NCI-H510A (cell line): ENCODE measurements at regions not wholly inside any gene's neighbourhood (a gene's known extent, or its start where the extent isn't known, plus 50 kb on each side); places are given as distances from the start of the nearest gene placed in this dataset.

Experiments
- DNase-seq: peaks from one replicate; lab custom pipeline; 2025; lab: John Stamatoyannopoulos, UW

- no peak for DNase-seq
These were observed 76.1 kb upstream of the ATP11B start for GRCh38 chr3:182717216-182717615.

GRCh38 chr3:182722907-182723306 is 70.4 kb upstream of the ATP11B start:
- DNase-seq = no peak

DNA sequence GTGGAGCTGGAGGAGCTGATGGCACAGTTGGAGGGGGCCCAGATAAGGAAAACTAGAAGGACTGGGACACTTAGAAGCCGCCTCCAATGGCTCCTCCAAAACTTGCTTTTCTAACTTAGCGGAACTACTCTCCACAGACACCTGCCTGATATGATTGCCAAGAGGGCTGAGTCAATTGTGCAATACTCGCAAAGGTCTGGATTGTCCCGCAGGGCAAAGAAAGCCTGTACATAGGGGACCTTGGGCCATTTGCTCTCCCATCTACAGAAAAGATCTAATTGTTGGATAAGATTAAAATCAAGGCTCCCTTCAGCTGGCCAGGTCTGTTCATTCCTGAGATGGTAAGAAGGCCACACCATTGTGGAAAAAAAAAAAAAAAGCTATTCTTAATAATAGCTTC is 69.7 kb upstream of the ATP11B start:
- DNase-seq = no peak

- no peak for DNase-seq
These were observed 67.7 kb upstream of the ATP11B start for GRCh38 chr3:182725372-182726251.

DNA sequence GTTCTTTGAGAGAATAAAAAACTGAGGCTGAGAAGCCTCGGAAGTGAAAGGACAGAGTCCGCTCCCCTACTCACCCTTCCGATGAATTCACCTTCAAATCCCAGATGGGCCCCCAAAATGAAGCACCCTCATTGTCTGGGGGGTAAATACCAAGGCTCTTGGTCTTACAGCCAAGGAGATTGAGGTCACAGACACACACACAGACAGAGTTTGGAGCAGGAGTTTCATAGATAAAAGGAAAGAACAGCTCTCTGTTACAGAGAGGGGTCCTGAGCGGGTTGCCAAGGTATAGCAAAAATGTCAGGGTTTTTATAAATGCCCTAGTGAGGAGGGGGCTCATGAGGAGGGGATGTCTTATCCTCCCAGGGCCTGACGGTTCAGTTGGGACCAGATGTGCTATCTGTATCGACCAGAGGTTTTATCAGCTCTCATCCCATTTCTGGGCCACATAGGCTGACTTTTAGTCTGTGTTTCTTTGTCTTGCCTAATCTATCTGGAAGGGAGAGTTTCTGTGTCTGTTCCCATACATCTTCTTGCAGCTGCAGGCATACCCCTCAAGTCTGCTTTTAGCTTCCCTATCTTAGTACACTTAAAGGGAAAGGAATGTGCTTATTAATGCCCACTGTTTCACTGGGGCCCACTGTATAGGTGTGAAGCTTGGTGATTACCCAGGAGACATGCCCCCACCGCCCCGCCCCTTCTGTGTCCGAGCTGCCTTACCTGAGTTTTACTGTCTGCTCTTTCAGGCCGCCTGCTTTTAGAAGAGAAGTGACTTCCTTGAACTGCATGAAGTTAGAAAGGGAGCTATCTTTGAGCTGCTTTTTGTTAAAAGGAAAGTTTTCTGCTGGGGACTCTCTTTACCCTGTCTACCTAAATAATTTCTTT is 66.8 kb upstream of the ATP11B start:
- no peak for DNase-seq

- DNase-seq = no peak
These were observed 65.1 kb upstream of the ATP11B start for GRCh38 chr3:182728238-182728637.

DNA sequence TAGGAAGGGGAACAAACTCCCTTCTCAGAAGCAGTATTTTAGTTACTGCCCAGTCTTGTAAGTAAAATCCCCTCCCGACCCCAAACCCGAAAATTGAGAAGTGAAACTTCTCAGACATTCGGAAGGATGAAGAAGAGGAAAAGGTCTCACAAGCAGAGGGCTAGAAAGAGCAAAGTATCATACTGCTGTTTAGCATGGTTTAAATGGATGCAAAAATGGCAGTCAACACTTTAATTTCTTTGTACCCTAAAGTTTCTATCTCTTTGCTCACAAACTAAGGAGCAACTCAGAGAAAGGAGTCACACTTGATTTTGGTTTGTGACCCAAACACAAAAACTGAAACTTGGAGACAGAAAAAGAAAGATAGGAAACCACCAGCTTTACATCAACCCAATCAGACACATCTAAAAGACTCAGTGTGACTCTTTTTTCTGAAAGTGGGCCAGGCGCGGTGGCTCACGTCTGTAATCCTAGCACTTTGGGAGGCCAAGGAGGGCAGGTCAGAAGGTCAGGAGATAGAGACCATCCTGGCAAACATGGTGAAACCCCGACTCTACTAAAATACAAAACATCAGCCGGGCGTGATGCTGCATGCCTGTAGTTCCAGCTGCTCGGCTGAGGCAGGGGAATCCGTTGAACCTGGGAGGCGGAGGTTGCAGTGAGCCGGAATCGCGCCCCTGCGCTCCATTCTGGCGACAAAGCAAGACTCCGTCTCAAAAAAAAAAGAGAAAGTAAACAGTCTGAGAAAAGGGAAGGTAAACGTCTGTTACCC is 63.2 kb upstream of the ATP11B start:
- DNase-seq = no peak

- no peak for DNase-seq
These were observed 62.6 kb upstream of the ATP11B start for GRCh38 chr3:182730675-182731042.

DNA sequence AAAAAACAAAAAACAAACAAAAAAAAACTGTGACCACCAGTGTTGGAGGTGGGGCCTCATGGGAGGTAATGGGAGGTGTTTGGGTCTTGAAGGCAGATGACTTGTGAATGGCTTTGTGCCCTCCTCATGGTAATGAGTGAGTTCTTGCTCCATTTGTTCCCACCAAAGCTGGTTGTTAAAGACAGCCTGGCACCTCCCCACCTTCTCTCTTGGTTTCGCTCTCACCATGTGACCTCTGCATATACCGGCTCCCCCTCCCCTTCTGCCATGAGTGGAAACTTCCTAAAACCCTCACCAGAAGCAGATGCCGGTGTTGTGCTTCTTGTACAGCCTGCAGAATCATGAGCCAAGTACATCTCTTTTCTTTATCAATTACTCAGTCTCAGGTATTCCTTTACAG is 61.5 kb upstream of the ATP11B start:
- DNase-seq = no peak

- no peak for DNase-seq
These were observed 60.9 kb upstream of the ATP11B start for GRCh38 chr3:182732232-182733015.

- DNase-seq = no peak
These were observed 57.6 kb upstream of the ATP11B start for GRCh38 chr3:182735672-182736071.

- no peak for DNase-seq
These were observed 55.5 kb upstream of the ATP11B start for GRCh38 chr3:182737825-182738224.

DNA sequence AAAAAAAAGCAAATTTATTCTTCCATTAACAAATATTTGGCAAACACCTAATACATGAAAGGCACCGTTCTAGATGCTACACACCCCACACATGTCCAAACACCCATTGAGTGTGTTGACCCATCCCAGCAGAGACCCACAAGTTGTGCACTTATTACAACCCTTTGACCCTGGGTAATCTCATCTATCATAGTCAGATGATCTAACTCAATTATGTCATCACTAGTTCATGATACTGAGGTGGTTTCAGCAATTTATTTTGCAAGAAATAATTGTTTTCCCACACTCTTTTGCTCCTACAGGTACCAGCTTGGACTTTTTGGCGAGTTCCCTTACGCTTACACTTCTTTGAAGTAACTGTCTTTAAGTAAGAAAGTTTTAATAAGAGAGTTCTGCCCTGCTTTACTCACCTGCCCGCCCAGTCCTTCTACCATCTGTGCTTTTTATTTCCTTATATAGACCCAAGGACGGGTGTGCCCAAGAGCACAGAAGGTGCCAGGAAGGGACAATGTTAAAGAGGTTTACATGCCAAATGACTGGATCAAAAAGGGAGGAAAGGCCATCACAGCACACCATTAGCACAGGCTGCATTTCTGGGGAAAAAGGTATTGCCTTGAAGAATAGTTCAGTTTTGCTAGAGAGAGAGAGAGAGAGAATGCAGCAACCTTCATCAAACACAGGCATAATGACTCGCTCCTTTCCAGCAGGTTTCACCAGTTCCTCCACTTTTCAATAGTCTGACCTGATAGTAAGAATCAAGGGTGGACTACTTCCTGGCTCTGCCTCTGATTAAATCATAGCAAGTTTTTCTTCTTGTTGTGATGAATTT is 54.5 kb upstream of the ATP11B start:
- DNase-seq = peak; percentile 15

DNA sequence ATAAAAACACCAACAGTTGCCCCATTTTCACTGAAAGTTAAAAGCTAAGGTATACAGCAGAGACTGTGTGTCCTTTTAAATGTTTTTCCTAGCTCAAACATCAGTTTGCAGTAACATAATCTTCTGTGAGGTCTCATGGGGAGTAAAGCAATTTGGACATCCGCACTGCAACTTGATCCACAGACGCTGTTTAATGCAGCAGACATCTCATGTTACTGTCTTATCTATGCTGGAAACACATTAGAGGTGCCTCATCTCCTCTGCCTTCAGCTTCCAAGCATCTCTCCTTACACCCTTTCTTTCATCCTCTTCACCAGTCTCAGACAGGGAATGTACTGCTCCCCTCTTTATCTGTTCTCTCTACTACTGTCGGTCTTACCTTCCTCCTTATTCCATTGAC is 53.7 kb upstream of the ATP11B start:
- peak; percentile 42 for DNase-seq

DNA sequence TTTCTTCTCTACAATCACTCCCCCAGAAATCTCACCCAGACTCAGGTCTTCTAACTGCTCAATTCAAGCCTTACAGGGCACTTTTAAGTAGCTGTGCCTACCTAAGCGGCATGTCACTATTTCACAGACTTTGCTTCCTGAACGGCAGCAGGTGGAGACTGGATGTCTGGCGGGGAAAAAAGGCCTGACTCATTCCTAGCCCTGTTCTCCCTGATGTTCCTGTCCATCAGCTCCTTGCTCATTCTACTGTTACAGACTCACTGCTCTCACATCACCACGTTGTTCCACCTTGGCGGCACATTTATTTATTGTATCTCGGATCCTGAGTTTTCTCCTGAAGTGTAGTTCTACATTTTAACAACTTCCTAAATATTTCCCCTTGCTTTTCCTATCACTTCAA is 52.6 kb upstream of the ATP11B start:
- peak; percentile 59 for DNase-seq

GRCh38 chr3:182741214-182741613 is 52.1 kb upstream of the ATP11B start:
- DNase-seq = no peak
